ENCODE measurements at regions not wholly inside any gene's neighbourhood (a gene's known extent, or its start where the extent isn't known, plus 50 kb on each side); places are given as distances from the start of the nearest gene placed in this dataset.

DNA sequence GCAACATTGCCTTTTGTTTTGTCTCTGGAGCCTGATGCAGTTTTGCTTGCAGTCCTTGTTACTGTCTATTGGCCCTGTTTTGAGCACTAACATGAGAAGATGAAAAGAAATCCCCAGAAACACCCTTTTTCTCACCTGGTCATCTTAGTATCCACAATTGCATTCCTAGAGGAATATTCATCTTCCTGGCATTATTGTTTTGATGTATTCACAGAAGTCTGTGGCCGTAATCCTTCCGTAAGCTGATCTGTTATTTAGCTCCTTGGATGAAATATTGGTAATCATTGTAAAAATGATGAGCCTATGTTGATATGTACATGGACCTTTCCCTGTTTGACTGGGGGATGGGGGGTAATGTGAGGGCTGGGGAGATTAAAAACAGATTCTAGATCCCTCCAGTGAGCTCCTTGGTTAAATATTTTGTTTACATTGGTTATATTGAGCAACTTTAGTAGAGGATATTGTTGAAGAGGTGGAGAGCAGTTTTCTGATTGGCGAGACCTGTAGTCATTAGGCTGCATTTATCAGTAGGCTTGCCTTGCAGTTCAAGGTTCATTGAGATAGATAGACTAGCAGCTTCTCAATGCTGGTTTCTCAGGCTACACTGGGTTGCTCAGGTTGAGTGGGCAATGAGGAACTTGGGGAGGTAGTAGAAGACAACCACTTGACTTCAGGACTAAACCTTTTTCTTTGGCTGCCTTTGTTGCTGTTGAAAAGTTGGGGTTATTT lies 117.5 kb downstream of the MACIR start:
- H3K4me3 ChIP-seq = no peak overlapping the region
- no peak for DNase-seq

DNA sequence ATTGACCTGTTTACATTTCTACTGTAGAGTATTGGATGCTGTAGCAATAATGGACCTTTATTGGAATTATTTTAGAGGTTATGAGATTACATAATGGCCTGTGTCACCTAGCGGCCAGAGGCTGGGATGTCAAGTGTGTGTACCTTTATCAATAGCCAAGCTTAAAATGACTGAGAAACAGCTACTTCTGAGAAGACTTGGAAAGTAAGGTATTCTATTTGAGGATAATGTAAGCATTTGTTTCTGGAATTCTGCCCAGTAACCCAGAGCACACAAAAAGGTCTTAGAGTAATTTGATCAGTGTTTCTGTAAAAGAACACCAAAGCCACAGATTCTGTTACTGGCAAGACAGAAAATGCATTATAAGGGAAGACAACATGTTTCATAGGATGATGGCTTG lies 116.8 kb downstream of the MACIR start:
- DNase-seq = no peak
- H3K4me3 ChIP-seq = no peak overlapping the region
- no peaks in the 10 kb centered on the region for H3K36me3 ChIP-seq
- no peaks in the 10 kb centered on the region; the same call in 1 of the 2 replicates for H3K27me3 ChIP-seq
- H3K9me3 ChIP-seq = no peaks in the 10 kb centered on the region

More for the DNA sequence above, 117.5 kb downstream of the MACIR start:
- Histone ChIP-seq H3K36me3 (no peaks in the 10 kb centered on the region), H3K9me3 (no peaks in the 10 kb centered on the region), H3K27me3 (no peaks in the 10 kb centered on the region; the same call in 1 of the 2 replicates)

DNA sequence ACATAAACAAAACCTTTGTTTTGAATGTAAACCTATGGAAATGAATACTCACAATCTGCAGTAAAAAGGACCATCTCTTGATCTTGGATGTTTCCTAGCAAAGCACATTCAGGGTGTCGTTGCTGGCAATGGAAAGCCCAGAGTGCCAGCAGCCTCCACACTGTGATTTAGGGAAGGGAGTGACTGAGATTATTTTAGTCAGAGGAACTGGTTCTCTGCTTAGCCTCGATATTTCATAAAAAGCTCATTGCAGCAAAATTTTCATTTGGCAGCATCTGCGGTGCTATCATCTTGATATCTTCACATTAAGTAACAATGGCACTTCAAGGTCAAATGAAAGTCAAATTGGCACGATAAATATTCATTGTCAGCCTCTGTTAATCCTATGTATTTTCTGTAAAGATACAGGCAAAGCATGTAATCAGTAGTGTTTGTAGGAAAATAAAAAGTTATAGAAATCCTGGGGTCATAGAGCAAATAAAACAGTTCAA lies 116.0 kb downstream of the MACIR start:
- no peak for DNase-seq
- H3K9me3 ChIP-seq = no peaks in the 10 kb centered on the region
- no peak overlapping the region for H3K4me3 ChIP-seq
- H3K36me3 ChIP-seq = no peaks in the 10 kb centered on the region
- no peaks in the 10 kb centered on the region; the same call in 1 of the 2 replicates for H3K27me3 ChIP-seq

DNA sequence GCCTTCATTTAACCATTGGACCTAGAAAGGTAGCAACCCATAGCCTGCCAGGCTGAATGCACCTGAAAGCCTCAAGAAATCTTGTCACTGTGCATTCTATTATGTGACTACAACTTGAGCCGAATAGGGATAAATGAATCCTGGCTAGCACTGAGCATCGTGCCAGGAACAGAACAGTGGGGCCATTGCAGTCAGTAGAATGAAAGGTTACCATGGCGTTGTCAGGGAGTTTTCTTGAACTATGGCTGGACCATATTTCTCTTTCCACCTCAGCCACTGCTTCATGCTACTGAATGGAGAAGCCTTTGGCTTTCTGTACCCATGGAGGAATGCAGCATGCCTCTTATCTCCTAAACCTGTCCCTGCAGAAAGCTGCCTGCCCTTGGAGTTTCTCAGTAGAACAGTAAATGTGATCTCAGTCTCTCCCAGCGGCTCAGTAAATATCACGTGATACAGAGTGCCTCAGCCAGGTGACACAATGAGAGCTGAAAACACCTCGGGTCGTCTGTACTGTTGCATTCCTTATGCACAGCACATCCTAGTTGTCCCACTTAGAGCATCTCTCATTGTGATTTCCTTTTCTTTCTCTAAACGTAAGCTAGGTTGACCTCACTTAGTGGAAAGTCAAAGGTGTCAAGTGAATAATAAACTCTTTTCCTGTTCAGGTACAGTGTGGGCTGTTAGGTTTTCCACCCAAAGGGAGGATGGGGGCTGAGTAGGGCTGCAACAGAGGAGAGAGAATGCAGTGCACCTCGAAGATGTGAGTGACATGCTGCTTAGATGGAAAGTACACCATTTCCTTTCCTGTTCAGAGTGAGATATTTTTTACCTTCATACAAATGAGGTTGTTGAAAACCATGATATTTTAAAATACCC lies 115.3 kb downstream of the MACIR start:
- Histone ChIP-seq H3K9me3 (no peaks in the 10 kb centered on the region), H3K36me3 (no peaks in the 10 kb centered on the region), H3K27me3 (no peaks in the 10 kb centered on the region; the same call in 1 of the 2 replicates), H3K4me3 (no peak overlapping the region)
- no peak for DNase-seq

DNA sequence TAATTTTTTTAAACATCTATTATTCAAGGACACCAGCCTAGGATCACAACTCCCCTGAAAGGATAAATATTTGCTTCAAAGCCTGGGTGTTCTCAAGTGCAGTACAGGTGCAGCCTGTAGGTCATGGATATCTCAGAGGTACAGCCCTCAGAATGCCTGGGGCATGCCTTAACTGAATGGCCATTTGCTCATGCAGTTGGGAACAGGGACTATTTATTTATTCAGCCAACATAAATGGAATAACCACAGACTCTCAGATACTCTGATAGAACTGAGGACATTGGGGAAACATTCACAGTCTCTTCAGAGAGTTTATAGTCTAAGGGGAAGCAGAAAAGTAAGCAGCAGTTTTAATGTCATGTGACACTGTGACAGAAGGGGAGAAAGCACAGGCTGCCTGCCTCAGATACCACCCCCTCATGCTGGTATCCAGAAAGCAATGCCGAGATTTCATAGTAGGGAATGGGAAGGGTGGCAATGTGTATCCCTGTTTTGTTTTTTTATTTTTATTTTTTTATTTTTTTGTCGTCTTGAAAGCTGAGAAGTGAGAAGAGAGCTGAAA lies 112.6 kb downstream of the MACIR start:
- H3K36me3 ChIP-seq = no peaks in the 10 kb centered on the region
- 0 out of 2 replicates have a peak, but pooled peaks cover 5% of the 10 kb centered on the region for H3K9me3 ChIP-seq
- no peak for DNase-seq
- no peak overlapping the region for H3K4me3 ChIP-seq
- no peaks in the 10 kb centered on the region; the same call in 1 of the 2 replicates for H3K27me3 ChIP-seq

DNA sequence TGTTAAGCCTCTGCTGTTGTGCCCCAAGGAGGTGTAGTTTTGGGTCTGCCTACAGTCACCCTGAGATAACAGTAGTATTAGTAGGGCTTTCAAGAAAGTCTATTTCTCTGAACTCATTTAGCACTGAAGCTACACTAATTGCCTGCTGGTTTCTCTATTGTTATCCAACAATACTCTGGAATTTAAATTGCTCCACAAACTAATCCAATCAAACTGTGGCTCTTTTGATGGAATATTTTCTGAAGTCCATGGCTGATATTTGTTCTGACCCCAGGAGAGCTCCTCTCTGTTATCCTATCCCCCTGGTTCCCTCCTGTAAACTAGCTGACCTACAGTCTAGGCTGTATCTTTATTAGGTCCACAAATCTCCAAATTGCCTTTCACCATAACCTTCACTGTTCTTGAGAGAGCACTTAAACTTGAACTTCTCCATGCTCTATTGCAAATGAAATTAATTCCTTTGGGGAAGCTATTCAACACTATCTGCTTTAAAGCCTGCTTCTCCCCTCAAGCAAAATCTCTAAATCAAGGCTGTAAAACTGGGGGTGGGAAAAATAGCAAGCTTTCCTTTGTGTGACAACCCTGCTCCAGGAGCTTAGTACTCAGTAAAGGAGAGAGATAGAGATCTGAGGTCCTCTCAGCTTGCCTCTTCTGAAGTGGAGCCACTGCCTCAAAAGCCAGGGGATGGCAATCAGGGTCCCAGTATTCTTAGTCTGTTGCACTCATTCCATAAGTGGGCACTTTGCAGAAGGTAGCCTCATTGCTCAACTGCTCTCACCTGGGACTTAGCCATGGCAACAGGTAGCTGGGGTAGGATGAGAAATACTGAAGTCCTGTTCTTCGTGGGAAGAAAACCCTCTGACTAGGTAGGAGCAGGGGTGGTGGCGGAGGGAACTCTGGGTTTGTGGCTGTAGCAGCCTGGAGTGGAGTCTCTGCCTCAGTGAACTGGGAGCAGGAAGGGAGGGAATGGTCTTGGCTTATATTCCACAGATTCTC lies 110.9 kb downstream of the MACIR start:
- H3K36me3 ChIP-seq = no peaks in the 10 kb centered on the region
- no peak for DNase-seq
- H3K9me3 ChIP-seq = 0 out of 2 replicates have a peak, but pooled peaks cover 5% of the 10 kb centered on the region
- no peaks in the 10 kb centered on the region; the same call in 1 of the 2 replicates for H3K27me3 ChIP-seq
- H3K4me3 ChIP-seq = no peak overlapping the region

DNA sequence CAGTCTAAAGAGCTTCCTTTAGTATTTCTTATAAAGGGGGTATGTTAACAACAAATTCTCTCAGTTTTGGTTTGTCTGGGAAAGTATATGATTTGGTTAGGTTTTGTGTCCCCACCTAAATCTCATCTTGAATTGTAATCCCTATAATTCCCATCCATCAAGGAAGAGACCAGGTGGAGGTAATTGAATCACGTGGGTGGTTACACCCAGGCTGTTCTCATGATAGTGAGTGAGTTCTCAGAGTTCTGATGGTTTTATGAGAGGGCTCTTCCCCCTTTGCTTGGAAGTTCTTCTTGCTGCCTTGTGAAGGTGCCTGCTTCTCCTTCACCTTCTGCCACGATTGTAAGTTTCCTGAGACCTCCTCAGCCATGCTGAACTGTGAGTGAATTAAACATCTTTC lies 109.1 kb downstream of the MACIR start:
- DNase-seq = no peak
- no peak overlapping the region for H3K4me3 ChIP-seq

DNA sequence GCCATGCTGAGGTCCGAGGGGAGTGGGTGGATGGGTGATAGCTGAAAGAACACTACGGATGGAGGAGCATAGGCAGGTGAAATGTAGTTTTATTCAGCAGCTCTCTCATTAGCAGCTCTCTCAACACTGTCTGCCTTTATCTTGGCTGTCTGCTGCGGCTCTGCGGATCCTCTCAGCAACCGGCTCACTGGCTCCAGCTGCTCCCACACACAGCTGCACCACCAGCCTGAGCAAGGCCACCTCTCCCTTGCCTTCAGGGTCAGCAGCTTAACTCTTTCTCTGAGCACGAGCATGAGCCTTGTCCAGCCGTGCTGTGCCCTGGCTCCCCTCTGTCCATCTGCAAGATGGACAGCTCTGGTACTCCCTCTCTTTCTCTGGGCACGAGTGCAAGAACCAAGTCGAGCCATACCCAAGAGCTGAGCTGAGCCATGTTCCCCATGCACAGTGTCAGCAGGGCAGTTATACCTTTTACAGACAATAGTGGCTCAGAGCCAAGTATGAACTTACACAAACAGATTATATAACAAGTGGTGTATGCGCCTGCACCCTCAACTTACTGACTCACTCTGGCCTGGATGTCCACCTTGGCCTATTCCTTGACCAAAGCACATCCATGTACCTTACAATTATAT lies 108.5 kb downstream of the MACIR start:
- Histone ChIP-seq H3K27me3 (no peaks in the 10 kb centered on the region; the same call in 1 of the 2 replicates), H3K36me3 (no peaks in the 10 kb centered on the region)

More for the DNA sequence above, 109.1 kb downstream of the MACIR start:
- Histone ChIP-seq H3K9me3 (0 out of 2 replicates have a peak, but pooled peaks cover 5% of the 10 kb centered on the region), H3K27me3 (no peaks in the 10 kb centered on the region; the same call in 1 of the 2 replicates), H3K36me3 (no peaks in the 10 kb centered on the region)

DNA sequence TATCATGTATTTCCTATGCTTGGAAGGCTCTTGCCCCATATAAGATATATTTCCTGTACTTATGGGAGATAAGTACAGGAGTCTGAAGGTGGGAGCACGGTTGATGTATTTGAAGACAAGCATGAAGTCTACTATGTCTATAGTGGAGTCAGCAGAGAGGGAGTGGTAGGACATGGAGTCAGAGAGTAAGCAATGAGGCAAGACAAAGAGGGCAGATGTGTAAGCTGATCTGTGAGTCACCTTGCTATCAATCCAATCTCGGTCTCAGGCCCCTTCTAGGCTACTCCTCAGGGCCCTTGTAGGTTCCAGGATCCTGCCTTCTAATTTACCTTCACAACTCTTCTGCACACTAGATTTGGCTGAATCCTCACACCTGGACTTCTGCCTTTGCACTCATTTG lies 105.5 kb downstream of the MACIR start:
- 0 out of 2 replicates have a peak, but pooled peaks cover 5% of the 10 kb centered on the region for H3K9me3 ChIP-seq
- H3K27me3 ChIP-seq = no peaks in the 10 kb centered on the region; the same call in 1 of the 2 replicates
- no peak for DNase-seq
- H3K4me3 ChIP-seq = no peak overlapping the region
- no peaks in the 10 kb centered on the region for H3K36me3 ChIP-seq

More for the DNA sequence above, 108.5 kb downstream of the MACIR start:
- Histone ChIP-seq H3K4me3 (no peak overlapping the region), H3K9me3 (0 out of 2 replicates have a peak, but pooled peaks cover 5% of the 10 kb centered on the region)
- DNase-seq = no peak

DNA sequence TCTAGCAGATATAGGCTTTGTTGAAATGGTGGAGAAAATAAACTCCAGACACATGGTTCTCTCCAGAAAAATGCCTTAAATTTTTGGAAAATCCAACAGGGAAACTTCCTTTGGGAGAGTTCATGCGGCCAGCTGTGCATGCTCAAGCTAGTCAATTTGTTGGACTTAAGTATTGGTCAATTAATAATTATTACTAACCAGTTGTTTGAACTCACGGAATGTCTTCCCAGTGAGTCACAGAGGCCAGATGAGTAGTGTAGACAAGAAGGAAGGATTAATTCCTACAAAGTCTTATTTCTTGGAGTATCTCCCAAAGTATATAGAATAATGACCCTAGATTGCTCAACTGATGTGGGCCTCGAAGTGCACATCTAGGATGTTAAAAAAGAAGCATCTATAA lies 103.6 kb downstream of the MACIR start:
- Histone ChIP-seq H3K36me3 (no peaks in the 10 kb centered on the region), H3K4me3 (no peak overlapping the region), H3K27me3 (no peaks in the 10 kb centered on the region; the same call in 1 of the 2 replicates), H3K9me3 (no peaks in the 10 kb centered on the region)
- DNase-seq = no peak

DNA sequence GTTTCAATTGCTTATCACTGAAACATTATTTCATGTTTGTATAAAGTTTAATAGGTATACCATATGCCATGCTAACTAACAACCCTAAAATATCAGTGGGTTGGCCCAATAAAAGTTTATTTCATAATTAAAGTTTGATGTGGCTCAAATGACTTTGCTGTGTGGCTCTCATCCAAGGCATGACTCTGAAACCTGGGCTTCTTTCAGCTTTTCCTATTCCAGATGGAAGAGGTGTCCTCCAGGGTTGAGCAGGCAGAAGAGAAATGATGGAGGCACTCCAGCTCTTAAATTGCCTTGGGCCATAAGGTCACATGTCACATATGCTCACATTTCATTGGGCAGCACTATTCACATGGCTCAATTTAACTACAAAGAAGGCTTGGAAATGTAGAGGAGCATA lies 101.9 kb downstream of the MACIR start:
- H3K9me3 ChIP-seq = no peaks in the 10 kb centered on the region

DNA sequence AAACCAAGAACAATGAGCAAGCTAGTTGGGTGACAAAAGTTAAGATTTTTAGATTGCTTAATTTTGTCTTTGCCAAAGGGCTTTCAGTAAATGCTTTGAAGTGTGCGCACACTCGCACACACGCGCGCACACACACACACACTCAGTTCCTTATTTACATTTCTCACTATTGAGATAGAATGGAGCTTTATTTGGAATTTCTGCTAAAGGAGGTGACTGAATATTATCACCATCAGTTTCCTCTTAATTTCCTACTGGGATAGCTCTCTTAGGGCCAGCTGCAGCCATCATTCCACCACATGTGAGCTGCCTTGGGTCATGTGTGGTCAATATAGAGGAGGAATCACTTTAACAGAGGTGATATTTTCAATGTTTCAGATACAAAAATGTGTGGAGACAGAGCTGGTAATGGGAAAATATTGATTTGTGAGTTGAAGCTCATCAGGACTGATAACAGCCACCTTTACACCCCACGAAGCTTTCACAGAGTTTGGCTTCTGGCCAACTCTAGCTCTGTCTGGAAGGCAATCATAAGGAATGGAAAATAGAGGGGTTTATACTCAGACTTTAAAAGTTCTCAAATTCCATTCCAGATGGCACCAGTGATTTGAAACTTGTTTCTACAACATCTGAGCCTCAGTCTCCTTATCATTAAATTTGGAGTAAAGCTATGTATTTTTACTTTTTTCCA lies 99.9 kb downstream of the MACIR start:
- no peak for DNase-seq
- Histone ChIP-seq H3K4me3 (no peak overlapping the region), H3K36me3 (no peaks in the 10 kb centered on the region), H3K27me3 (no peaks in the 10 kb centered on the region; the same call in 1 of the 2 replicates), H3K9me3 (no peaks in the 10 kb centered on the region)

More for the DNA sequence above, 101.9 kb downstream of the MACIR start:
- no peak for DNase-seq
- Histone ChIP-seq H3K4me3 (no peak overlapping the region), H3K36me3 (no peaks in the 10 kb centered on the region), H3K27me3 (no peaks in the 10 kb centered on the region; the same call in 1 of the 2 replicates)

DNA sequence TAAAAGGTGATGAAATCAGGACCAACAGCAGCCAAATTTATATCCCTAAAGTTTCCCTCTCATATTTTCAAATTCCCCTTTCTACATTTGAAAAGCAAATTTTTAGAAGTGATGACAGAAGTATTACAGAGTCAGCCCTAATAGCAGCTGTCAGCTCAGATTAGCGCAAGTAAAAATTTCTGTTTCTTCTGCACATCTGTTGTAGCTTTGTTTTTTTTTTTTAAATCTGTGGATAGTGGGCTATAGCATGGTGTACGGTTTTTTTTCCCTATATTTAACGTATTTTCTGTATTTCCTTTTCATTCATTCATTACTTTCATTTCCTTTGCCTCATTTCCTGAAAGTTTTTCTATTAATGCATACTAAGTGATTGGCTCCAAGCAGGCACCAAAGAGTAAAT lies 99.1 kb downstream of the MACIR start:
- no peak overlapping the region for H3K4me3 ChIP-seq
- no peak for DNase-seq
- no peaks in the 10 kb centered on the region; the same call in 1 of the 2 replicates for H3K27me3 ChIP-seq
- H3K9me3 ChIP-seq = no peaks in the 10 kb centered on the region
- H3K36me3 ChIP-seq = no peaks in the 10 kb centered on the region

DNA sequence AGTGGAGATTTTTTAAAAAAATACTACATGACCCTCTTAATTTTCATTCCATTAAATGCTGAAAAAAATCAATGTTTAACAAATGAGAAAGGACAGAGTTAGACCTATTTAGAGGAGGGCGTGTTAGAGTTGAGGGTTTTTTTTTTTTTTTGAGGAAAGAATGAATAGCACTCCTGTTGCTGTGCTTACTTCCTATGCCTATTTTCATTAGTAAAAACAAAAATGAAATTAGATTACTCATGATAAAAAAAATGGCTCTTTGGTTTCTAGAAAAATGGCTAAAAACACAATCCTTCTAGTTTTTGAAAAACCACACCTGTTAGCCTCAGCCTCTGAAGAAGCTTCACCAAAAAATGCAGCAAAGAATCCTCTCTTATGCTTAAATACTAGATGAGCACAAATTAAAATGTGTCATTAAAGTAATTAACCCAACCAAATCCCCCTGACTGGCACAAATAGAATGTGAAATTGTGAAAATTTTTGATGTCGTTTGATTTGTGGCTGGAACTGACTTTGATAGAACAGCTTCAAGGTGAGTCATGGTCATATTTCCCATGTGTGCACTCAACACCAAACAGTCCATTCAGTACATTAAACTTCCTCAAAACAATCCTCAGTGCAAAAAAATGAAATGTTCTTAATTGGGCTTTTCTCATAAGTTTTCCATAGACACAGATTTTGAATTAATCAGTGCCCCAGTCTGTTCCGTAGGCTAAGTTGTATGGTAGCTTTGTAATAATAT lies 98.0 kb downstream of the MACIR start:
- DNase-seq = no peak
- H3K4me3 ChIP-seq = no peak overlapping the region
- H3K36me3 ChIP-seq = no peaks in the 10 kb centered on the region
- no peaks in the 10 kb centered on the region; the same call in 1 of the 2 replicates for H3K27me3 ChIP-seq
- no peaks in the 10 kb centered on the region for H3K9me3 ChIP-seq
